HG03175 (cell line): ENCODE measurements at regions not wholly inside any gene's neighbourhood (a gene's known extent, or its start where the extent isn't known, plus 50 kb on each side); places are given as distances from the start of the nearest gene placed in this dataset.

Experiments used
- ATAC-seq: cut with Tn5 transposase; IDR thresholded peaks from one replicate; pipeline ENCODE4 v1.9.1; 2021; ENCODE audit warnings: mild to moderate bottlenecking, moderate library complexity; ENCODE audit not compliant: unreplicated experiment

DNA sequence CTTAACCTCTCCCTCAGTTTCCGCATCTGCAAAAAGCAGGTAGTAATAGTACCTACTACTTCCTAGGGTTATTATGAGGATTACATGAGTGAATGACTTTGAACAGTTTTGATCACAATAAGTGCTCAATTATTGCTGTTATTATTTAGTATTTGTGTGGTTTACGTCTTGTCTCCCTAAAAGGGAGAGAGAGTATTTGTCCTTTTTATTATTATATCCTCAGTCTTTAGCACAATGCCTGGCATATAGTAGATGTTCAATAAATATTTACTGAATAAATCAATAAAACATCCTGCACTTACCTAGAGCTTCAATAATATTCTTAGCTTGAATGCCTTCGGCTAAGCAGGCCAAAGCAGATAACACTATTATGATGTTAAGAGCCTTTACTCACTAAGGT lies 160.0 kb downstream of the TANC2 start:
- no peak for ATAC-seq

DNA sequence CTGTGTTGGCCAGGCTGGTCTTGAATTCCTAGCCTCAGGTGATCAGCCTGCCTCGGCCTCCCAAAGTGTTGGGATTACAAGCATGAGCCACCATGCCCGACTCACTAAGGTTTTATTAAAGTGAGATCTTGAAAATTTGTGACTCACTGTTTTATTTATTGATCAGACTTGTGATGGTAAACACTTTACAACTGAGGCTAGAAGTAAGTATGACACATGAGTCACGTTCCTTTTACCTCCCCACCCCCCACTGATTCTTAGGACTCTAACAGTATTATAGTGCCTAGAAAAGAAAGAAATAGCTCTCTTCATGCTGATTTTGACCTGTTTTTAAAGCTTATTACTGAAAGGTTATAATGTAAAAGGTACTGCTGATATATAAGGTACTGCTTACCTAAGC lies 160.6 kb downstream of the TANC2 start:
- no peak for ATAC-seq

DNA sequence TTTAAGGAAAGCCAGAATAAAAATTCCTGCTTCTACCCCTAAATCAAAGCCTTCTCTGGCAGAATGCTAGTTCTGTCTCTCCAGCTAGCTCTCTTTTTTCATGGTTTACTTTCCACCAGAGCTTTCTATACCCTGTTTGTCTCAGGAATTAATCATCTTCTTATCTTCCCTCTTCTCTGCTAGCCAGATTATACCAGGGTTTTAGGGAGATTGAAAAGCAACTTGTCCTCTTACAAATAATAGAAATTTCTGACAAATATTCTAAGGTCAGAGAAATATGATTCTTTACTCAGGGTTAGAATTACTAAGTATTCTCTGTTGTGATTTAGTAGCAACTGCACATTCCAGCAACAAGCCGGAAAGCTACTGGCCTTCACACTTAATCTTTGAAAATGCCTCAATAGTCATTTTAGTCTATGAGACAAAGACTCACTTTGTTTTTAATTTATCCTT lies 166.4 kb downstream of the TANC2 start:
- ATAC-seq: no peak

DNA sequence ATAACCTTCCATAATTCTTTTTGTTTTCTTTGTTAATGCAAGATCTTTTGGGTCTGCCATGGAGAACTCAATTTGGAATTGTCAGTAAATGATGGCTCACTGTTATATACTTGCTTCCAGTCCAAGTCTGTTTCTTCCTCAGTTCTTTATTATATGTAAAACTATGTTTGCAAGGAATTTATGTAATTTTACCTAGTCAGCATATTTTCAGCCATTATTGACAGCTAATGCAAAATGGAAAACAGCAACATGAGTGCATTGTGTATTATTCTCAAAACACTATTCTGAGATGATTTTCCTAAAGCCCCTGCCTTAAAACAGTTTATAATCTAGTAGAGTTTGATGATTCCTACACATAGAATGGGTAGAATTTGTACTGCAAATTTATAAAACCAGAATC lies 167.5 kb downstream of the TANC2 start:
- ATAC-seq: no peak

DNA sequence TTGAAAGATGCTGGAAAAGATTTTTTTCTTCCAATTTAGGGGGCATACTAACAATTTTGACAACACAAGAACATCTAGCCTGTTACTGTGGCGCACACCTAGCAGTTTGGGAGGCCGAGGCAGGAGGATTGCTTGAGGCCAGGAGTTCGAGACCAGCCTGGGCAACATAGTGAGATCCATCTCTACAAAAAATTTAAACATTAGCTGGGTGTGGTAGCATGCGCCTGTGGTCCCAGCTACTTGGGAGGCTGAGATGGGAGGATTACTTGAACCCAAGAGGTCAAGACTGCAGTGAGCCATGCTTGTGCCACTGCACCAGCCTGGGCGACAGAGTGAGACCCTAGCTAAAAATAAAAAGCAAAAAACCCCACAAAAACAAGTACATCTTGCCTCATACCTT lies 168.8 kb downstream of the TANC2 start:
- no peak for ATAC-seq

DNA sequence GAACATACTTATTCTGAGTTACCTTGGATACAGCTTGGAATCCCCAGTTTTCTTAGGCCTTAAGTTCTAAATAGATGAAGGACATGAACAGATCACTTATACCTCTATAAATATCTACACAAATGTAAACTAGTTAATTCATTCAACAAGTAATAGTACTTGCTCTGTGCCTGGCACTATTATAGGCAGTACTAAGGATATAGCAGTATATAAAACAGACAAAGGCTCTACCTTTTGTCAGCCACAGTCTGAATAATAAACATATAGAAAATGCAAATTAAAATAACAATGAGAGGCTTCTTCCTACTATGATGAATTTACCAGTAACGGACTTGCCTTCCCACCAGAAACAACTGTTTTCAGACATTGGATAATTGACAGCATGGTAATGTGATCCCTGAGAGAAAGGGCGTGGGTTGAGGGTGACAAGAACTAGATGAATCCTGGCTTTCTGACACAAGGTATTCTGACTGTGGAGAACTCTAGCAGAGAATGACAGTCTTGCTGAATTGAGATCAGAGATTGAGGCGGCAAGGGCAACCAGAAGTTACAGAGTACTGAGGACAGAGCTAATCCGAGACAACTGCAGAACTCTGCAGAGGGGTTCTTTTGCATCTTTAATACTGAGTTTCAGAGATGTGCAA lies 170.5 kb downstream of the TANC2 start:
- no peak for ATAC-seq

DNA sequence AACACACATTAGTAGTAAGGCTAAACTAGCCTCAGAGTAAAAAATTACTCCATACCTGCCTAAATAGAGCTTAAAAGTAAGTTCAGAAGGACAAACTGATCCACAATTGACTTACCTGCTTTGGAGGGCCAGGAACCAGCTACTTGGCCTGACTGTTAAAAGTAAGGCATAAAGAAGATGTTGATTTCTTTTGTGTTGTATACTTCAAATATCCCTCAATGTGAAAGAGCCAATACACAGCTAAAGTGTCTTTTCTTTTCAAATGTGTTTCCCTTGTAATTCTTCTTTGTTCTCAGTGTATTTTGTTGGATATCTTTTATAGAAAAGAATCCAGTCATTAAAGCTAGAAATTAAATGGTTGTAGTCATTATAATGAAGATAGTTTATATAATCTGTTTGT lies 171.1 kb downstream of the TANC2 start:
- ATAC-seq: no peak

DNA sequence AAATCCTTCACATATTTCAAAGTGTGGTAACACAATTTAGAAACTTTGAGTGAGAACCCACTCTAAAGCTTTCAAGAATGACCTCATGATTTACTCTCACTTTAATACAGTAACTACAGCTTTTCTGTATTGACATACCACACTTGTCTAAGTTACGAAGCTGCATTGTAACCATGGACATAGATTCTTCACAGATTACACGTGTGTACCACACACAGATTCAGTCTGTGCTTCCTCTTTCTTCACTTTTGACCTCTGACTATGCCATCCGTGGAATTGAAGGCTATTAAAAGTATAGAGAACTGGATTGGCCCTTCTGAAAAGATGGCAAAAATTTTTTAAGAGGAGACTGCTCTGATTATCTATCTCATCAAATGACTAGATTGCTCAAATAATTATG lies 172.7 kb downstream of the TANC2 start:
- no peak for ATAC-seq

DNA sequence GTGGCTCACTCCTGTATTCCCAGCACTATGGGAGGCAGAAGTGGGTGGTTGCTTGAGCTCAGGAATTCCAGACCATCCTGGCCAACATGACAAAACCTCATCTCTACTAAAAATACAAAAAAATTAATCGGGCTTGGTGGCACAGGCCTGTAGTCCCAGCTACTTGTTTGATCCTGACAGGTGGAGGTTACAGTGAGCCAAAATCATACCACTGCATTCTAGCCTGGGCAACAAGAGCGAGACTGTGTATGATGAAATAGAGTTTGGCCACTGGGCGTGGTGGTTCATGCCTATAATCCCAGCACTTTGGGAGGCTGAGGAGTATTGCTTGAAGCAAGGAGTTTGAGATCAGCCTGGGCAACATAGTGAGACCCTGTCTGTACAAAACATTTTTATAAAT lies 173.3 kb downstream of the TANC2 start:
- ATAC-seq: no peak

DNA sequence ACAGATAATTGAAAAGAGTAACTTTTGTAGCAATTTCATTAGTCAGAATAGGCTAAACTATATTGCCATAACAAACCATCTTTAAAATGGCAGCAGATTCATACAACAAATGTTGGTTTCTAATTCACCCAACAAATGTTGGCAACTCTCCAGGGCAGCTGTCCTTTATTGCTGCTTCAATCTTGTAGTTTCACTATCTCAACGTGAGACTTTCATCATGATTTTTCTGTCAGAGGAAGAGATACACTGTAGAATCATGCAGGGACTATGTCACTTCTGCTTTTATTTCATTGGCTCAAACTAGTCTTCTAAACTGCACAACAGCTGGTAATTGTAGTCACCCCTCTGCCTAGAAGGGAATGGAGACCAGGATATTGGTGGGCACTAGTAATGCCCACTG lies 174.2 kb downstream of the TANC2 start:
- ATAC-seq: peak; percentile 52

DNA sequence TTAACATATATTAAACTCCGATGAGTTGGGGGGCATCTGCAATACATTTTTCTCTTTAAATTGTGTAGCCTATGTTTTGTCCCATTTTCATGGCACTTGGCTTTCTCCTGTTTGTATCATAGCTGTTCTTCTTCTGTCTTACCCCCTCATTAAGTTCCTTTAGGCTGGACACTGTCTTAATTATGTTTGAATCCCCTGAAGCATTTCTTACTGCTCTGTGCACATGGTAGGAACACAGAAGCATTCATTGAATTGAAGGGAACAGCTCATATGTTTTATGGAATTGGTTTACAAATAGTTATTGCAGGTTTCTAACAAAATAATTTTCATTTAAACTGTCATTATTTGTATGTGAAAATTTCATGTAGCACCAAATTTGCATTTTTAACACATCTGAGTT lies 176.8 kb downstream of the TANC2 start:
- no peak for ATAC-seq

DNA sequence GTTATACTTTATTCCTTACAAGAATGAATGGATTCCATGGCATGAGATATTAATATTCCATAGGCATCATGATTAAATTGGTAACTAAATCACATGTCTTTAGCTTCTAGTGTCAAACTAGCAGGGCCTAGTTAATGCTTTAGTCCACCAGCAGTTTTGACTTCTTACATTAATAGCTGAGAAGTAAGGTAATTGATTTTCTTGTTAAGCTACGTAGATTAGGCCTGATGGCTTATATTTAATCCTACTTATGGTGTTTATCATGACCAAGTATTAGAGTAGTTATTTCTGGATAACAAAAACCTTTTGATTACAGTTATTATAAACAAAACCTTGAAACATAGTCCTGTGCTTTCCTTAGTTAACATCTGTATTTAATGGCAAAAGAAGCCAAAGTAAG lies 184.5 kb downstream of the TANC2 start:
- no peak for ATAC-seq

DNA sequence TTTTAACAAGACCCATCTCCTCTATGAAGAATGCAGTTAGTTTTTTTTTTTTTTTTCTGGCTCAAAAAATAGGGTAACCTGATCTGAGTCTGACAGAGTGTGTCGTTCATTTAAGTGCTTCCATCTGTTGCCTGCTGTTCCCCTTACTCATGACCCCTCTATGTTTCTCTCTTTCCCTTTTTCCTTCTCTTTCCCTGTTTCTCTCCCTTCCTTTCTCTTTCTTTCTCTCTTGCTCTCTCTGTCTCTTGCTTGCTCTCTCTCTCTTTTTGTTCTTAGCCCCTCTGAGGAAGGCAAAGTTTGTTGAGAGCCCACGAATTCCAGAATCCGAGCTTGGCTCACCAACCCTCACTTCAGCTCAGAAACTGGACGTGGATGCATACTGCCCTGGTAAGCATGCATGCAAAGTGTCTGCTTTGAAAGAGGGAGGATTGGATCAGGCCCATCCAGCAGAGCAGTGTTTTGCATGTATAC lies 185.0 kb downstream of the TANC2 start:
- ATAC-seq: no peak

DNA sequence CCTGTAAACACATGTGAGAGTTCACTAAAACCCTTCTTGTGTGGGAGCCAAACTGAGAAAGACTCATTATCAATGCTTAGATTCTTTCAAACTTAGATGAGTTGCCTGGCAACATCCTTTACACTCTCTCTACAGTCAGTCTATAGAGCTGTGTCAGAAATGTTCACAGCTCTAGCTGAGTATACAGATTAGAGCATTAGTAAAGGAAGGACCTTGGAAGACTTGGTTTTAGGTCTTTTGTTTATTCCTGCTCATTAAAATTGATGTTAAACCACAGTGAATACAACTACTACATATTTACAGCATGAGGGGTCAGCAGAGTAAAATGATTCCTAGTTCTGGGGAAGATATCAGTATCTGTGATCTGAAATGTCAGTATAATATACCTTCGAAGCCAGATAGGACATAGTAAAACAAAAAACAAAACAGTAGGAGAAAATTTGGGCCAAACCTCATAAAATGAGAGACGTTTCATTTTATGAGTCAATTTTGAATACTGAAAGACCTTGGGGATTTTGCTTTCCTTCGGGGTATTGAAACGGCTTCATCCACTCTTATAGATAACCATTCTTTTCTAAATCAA lies 186.0 kb downstream of the TANC2 start:
- ATAC-seq: no peak

DNA sequence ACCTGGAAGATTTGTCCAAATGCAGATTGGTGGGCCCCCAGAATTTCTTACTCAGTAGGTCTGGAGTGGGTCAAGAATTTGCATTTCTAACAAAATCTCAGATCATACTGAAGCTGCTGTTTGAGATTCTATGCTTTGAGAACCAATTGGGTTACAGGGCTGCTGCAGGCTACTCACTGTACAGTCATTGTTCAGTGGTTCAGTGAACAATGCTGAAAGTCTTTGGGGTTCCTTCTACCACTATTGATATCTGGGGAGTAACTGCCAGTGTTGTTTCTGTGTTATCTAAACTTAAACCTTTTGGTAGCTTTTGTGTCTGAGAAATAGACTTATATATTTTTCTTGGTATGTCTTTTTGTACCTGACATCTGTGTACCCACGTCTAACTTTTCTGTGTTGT lies 187.5 kb downstream of the TANC2 start:
- no peak for ATAC-seq

DNA sequence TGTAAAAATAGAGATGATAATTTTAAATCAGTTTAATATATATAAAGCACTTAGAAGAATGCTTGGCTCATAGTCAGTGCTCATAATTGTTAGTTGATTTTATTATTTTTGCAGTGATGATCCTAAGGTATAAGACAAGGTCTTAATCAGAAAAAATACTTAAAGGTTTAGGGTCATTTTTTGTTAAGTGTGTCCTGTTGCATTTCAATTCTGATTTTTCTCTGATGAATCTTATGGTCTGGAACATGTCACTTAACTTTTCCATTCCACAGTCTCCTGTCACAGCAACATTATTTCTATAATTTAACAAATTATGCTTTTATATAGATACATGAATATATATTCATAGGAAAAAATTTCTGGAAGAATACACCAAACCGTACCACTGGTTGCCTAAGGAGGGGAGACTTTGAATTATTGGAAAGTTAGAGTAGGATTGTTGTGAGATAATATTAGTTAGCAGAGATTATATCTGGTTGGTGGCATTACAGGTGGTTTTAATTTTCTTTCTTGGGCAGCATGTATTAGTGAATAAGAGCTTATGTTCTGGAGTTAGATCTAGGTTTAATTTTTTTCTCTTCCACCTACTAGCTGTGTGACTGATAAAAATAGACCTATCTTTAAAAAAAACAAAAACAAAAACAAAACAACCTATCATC lies 188.7 kb downstream of the TANC2 start:
- ATAC-seq: no peak

DNA sequence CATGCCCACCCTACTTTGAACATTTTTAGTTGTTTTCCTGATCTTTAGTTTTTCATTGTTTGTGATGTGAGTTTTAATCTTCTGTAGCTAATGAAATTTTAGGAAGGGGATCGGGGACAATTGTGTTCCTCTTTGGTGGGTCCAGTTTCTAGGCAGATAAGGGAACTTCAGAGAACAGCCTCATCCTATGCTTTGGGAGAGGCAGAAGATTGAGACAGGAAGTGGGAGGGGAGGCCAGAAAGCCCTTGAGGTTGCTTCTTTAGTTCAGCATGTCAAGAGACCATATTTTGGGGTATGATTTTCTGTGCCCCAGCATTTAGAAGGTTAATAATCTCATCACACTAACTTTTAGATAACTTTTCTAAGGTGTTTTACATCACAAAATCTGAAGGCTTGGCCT lies 191.0 kb downstream of the TANC2 start:
- no peak for ATAC-seq

DNA sequence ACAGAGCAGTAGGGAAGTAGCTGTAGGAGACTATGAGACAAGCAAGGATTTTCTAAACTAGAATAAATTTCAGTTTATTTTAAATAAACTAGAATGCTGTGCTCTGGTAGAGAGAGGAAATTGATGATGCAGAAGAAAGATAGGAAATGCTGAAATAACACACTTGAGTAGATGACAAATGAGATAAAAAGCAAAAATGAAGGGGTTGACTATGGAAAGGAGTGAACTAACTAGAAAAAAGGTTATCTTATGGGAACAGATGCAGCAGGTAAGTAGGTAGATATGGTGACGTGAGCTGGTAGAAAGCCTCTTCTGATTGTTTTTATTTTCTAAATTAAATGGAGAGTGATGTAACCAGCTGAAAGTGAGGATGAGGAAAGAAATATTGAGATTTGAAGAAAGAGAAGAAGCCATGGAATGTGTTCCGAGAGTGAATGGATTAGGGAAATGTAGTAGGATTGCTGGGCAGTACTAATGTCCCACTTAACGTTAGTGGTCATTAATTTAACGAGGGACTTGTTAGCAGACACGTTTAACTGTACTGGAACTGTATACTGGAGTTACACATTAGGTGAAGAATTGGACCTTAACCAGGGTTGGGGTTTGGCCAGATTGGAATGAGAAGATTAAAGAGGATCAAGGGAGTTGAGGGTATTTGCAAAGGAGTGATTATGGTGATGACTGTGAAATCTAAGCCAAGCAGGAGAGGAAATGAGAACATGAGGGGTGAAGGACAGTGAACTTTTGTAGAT lies 196.5 kb downstream of the TANC2 start:
- ATAC-seq: no peak

DNA sequence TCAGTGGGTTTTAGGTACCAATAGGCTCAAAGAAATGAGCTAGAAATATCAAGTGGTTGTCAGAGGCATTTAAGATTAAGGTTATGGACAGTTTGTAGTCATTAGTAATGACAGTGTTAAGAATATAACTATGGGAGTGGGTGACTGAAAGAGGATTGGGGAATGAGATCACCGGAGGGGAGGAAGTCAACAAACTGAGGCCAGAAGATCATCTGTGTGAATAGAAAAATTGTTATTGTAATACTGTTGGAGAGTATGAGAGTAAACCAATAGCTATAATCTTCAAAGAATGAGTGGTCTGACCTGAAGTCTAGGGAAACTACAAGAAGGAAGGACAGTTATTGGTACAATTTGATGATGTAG lies 197.1 kb downstream of the TANC2 start:
- no peak for ATAC-seq

DNA sequence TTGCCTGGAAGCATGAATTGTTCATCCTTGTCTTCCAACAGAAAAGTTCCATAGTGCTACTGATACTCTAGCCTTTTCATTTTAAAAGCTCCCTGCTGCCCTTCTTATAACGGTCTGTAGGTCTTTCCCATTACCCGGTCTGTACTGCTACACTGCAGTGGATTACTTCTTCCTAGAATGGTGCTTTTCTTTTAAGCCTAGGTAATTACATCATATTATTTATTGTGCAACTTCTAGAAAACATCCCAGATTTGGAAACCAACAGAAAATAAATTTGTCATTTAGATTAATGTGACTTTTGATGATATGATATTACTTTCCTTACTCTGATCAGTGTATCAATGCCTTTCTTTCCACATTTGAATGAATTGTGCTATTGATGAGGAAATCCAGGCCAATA lies 199.4 kb downstream of the TANC2 start:
- ATAC-seq: no peak

DNA sequence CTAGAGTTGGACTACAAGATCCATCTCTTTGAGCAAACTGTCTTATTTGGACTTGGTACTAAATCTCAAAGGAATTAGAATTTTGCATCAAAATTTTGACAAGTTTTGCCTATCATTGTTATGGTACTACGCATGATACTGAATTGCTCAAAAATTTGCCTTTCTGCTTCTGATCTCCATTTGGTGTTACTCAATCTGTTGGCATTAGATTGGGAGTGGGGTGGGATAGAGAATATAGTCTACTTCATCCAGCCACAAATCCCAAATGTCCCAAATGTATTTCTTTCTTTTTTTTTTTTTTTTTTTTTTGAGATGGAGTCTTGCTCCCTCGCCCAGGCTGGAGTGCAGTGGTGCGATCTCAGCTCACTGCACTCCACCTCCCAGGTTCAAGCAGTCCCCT lies 204.8 kb downstream of the TANC2 start:
- ATAC-seq: no peak
